Activated CD8-positive, alpha-beta T cell treated with anti-CD3 and anti-CD28 coated beads for 36 hours (primary cell): ENCODE measurements at regions not wholly inside any gene's neighbourhood (a gene's known extent, or its start where the extent isn't known, plus 50 kb on each side); places are given as distances from the start of the nearest gene placed in this dataset.
A peak's percentile ranks its signal among the peaks of the same experiment; 100 is the strongest.

ENCODE experiments used
- ATAC-seq: fragments of 200-7000 bp; cut with Tn5 transposase; one replicate; pipeline ENCODE4 v1.10.0; 2021; ENCODE audit warnings: mild to moderate bottlenecking, moderate library complexity
- CTCF ChIA-PET: fragments of 350-600 bp; sonication (Branson Sonifier 250); formaldehyde crosslinking; loops from one replicate; lab custom pipeline; 2021; ENCODE audit warnings: antibody characterized with exemption; lab: Charles Lee
- POLR2A ChIA-PET: fragments of 350-600 bp; sonication (Branson Sonifier 250); formaldehyde crosslinking; loops from one replicate; lab custom pipeline; 2021; ENCODE audit warnings: antibody characterized with exemption; lab: Charles Lee
- DNase-seq: peaks from one replicate; pipeline ENCODE4 v3.0.0-alpha.2; 2020
- H3K27ac Mint-ChIP-seq: one replicate; pipeline ENCODE4 v1.8.0; 2021; ENCODE audit warnings: mild to moderate bottlenecking, mixed read lengths
- H3K27me3 Mint-ChIP-seq: one replicate; pipeline ENCODE4 v1.8.0; 2021; ENCODE audit warnings: mixed read lengths
- H3K36me3 Mint-ChIP-seq: one replicate; pipeline ENCODE4 v1.8.0; 2021; ENCODE audit warnings: low read depth, mixed read lengths
- H3K4me1 Mint-ChIP-seq: one replicate; pipeline ENCODE4 v1.8.0; 2021; ENCODE audit warnings: low read depth, mixed read lengths
- H3K4me3 Mint-ChIP-seq: one replicate; pipeline ENCODE4 v1.8.0; 2021; ENCODE audit warnings: mild to moderate bottlenecking, moderate library complexity, mixed read lengths
- H3K9me3 Mint-ChIP-seq: one replicate; pipeline ENCODE4 v1.8.0; 2021; ENCODE audit warnings: mixed read lengths
- CTCF ChIP-seq: fragments of 200-600 bp; IDR thresholded peaks from one replicate; pipeline ENCODE4 v1.8.0; 2022; ENCODE audit warnings: antibody characterized with exemption, mild to moderate bottlenecking
- intact Hi-C: fragments of 100-400 bp; cut with micrococcal nuclease; formaldehyde crosslinking; loops from one replicate; pipeline ENCODE4 v1.10.0; 2022

GRCh38 chr6:27839626-27840475 lies 72.3 kb downstream of the OR2B2 start:
- no peak overlapping the region for H3K4me3 Mint-ChIP-seq
- H3K27me3 Mint-ChIP-seq, result no peaks in the 10 kb centered on the region
- intact Hi-C loops, result loop anchor here (2.0 kb wide), 1 partner anchor 25 kb away; a partner anchor contains a TSS
- H3K36me3 Mint-ChIP-seq, result no peaks in the 10 kb centered on the region
- DNase-seq (peak; percentile 46), ATAC-seq (no peak)
- H3K9me3 Mint-ChIP-seq, result no peaks in the 10 kb centered on the region
- H3K27ac Mint-ChIP-seq, result no peak overlapping the region
- POLR2A ChIA-PET, result interaction anchor here (0.9 to 11.9 kb wide), 14 partner anchors 7 to 693 kb away, joined by 3 to 1105 read pairs (median 16); a partner anchor contains a TSS
- TF ChIP-seq CTCF, result no peak
- CTCF ChIA-PET, result interaction anchor here (5.1 to 7.0 kb wide), 2 partner anchors 26 to 55 kb away, joined by 39 to 66 read pairs; a partner anchor contains a TSS
- peaks cover 19% of the 10 kb centered on the region for H3K4me1 Mint-ChIP-seq

GRCh38 chr6:27838945-27839625 lies 73.1 kb downstream of the OR2B2 start:
- DNase-seq, result peak; percentile 62
- ChIA-PET CTCF (interaction anchor here (1.1 to 7.0 kb wide), 5 partner anchors 21 to 55 kb away, joined by 3 to 66 read pairs (median 18); a partner anchor contains a TSS), POLR2A (interaction anchor here (0.7 to 11.9 kb wide), 21 partner anchors 8 to 1821 kb away, joined by 3 to 1105 read pairs (median 9); a partner anchor contains a TSS)
- peaks cover 20% of the 10 kb centered on the region for H3K4me1 Mint-ChIP-seq
- H3K4me3 Mint-ChIP-seq, result no peak overlapping the region
- peak; percentile 3 for ATAC-seq
- no peaks in the 10 kb centered on the region for H3K9me3 Mint-ChIP-seq
- H3K27me3 Mint-ChIP-seq, result no peaks in the 10 kb centered on the region
- no peaks in the 10 kb centered on the region for H3K36me3 Mint-ChIP-seq
- no peak for TF ChIP-seq CTCF
- no peak overlapping the region for H3K27ac Mint-ChIP-seq
- intact Hi-C loops, result loop anchor here (1.0 to 2.0 kb wide), 2 partner anchors 26 to 54 kb away; a partner anchor contains a TSS

GRCh38 chr6:27838058-27838944 lies 73.9 kb downstream of the OR2B2 start:
- ChIA-PET POLR2A (interaction anchor here (0.7 to 11.9 kb wide), 32 partner anchors 9 to 1820 kb away, joined by 3 to 1105 read pairs (median 5); a partner anchor contains a TSS), CTCF (interaction anchor here (0.7 to 7.0 kb wide), 12 partner anchors 18 to 305 kb away, joined by 3 to 66 read pairs (median 4); a partner anchor contains a TSS)
- ATAC-seq, result peak; percentile 73
- peak; percentile 87 for DNase-seq
- no peak overlapping the region for H3K4me3 Mint-ChIP-seq
- no peaks in the 10 kb centered on the region for H3K36me3 Mint-ChIP-seq
- no peak overlapping the region for H3K27ac Mint-ChIP-seq
- no peak for TF ChIP-seq CTCF
- H3K27me3 Mint-ChIP-seq, result no peaks in the 10 kb centered on the region
- intact Hi-C loops, result loop anchor here (1.0 to 2.0 kb wide), 2 partner anchors 26 to 55 kb away; a partner anchor contains a TSS
- no peaks in the 10 kb centered on the region for H3K9me3 Mint-ChIP-seq
- H3K4me1 Mint-ChIP-seq, result peaks cover 20% of the 10 kb centered on the region

- Mint-ChIP-seq H3K4me1 (peaks cover 20% of the 10 kb centered on the region), H3K27ac (no peak overlapping the region), H3K4me3 (no peak overlapping the region), H3K9me3 (no peaks in the 10 kb centered on the region), H3K27me3 (no peaks in the 10 kb centered on the region), H3K36me3 (no peaks in the 10 kb centered on the region)
- DNase-seq (no peak), ATAC-seq (no peak)
- intact Hi-C loops, result loop anchor here (1.0 to 2.0 kb wide), 2 partner anchors 27 to 56 kb away; a partner anchor contains a TSS
- CTCF ChIA-PET, result interaction anchor here (0.8 to 7.0 kb wide), 11 partner anchors 13 to 305 kb away, joined by 3 to 66 read pairs (median 5); a partner anchor contains a TSS
- POLR2A ChIA-PET, result interaction anchor here (0.9 to 11.9 kb wide), 27 partner anchors 8 to 1818 kb away, joined by 3 to 1105 read pairs (median 6); a partner anchor contains a TSS
- no peak for TF ChIP-seq CTCF
Measured at GRCh38 chr6:27837625-27838057, 74.6 kb downstream of the OR2B2 start.
